Common myeloid progenitor, CD34-positive (primary cell): ENCODE measurements at regions not wholly inside any gene's neighbourhood (a gene's known extent, or its start where the extent isn't known, plus 50 kb on each side); places are given as distances from the start of the nearest gene placed in this dataset.
"Not testable (repeated sequence)": the region's sequence is repeated elsewhere in the genome, so short reads cannot be mapped to it uniquely, and the experiment has no call there.

ENCODE experiments used
- CTCF ChIA-PET: fragments of 350-600 bp; sonication (Branson Sonifier 250); formaldehyde crosslinking; loops from one replicate; lab custom pipeline; 2021; ENCODE audit warnings: antibody characterized with exemption; lab: Charles Lee
- POLR2A ChIA-PET: fragments of 350-600 bp; sonication (Branson Sonifier 250); formaldehyde crosslinking; loops from one replicate; lab custom pipeline; 2021; ENCODE audit warnings: antibody characterized with exemption; lab: Charles Lee
- DNase-seq, 3 donors: peaks; one replicate each; pipeline versions ENCODE4 v3.0.0 to v3.0.0-alpha.2; 2013
- H3K27ac ChIP-seq, 2 experiments: 1 replicate in 1 of 2; 2 replicates in 1 of 2; pipeline ENCODE4 v1.7.0; 2013; ENCODE audit warnings: inconsistent platforms in 2 of 2, low read length in 2 of 2, mild to moderate bottlenecking in 2 of 2, low read depth in 1 of 2, moderate library complexity in 1 of 2; ENCODE audit not compliant: severe bottlenecking in 2 of 2, insufficient read depth in 1 of 2, poor library complexity in 1 of 2
- H3K27me3 ChIP-seq, 5 experiments: replicated peaks in 2 of 5; 1 replicate in 3 of 5; 2 replicates in 2 of 5; pipeline versions ENCODE4 v1.6.1 to v1.7.0; 2013; ENCODE audit warnings: low read length in 4 of 5, mild to moderate bottlenecking in 2 of 5, moderate library complexity in 2 of 5, inconsistent platforms in 1 of 5; ENCODE audit not compliant: insufficient read depth in 5 of 5, control insufficient read depth in 4 of 5
- H3K36me3 ChIP-seq, 4 experiments: 1 replicate in 2 of 4; 2 replicates in 2 of 4; pipeline versions ENCODE4 v1.6.1 to v1.7.0; 2013; ENCODE audit warnings: low read length in 3 of 4, control low read depth in 1 of 4, mild to moderate bottlenecking in 1 of 4; ENCODE audit not compliant: control insufficient read depth in 4 of 4, insufficient read depth in 4 of 4
- H3K4me1 ChIP-seq, 4 experiments: 1 replicate in 3 of 4; 2 replicates in 1 of 4; pipeline versions ENCODE4 v1.6.1 to v1.7.1; 2013; ENCODE audit warnings: low read length in 3 of 4, mild to moderate bottlenecking in 3 of 4, control low read depth in 1 of 4, inconsistent platforms in 1 of 4, moderate library complexity in 1 of 4; ENCODE audit not compliant: control insufficient read depth in 4 of 4, insufficient read depth in 4 of 4; ENCODE audit errors: control extremely low read depth in 1 of 4
- H3K4me3 ChIP-seq, 7 experiments: 1 replicate in 4 of 7; 2 replicates in 3 of 7; pipeline versions ENCODE4 v1.5.1 to v1.7.0; 2013; ENCODE audit warnings: mild to moderate bottlenecking in 7 of 7, low read length in 6 of 7, moderate library complexity in 6 of 7, inconsistent platforms in 2 of 7, low read depth in 2 of 7, control low read depth in 1 of 7; ENCODE audit not compliant: insufficient read depth in 4 of 7, control insufficient read depth in 1 of 7; ENCODE audit errors: extremely low read depth in 1 of 7
- H3K9me3 ChIP-seq, 5 experiments: 1 replicate in 4 of 5; 2 replicates in 1 of 5; pipeline versions ENCODE4 v1.6.1 to v1.7.1; 2013; ENCODE audit warnings: low read length in 4 of 5, mild to moderate bottlenecking in 2 of 5, inconsistent platforms in 1 of 5, low read depth in 1 of 5, moderate library complexity in 1 of 5; ENCODE audit not compliant: control insufficient read depth in 4 of 5, insufficient read depth in 2 of 5; ENCODE audit errors: control extremely low read depth in 1 of 5
- WGBS: methylation state at CpG from one replicate; pipeline ENCODE4 v1.1.5; 2013; ENCODE audit not compliant: insufficient coverage; 5-methylcytosine and 5-hydroxymethylcytosine counted together

DNA sequence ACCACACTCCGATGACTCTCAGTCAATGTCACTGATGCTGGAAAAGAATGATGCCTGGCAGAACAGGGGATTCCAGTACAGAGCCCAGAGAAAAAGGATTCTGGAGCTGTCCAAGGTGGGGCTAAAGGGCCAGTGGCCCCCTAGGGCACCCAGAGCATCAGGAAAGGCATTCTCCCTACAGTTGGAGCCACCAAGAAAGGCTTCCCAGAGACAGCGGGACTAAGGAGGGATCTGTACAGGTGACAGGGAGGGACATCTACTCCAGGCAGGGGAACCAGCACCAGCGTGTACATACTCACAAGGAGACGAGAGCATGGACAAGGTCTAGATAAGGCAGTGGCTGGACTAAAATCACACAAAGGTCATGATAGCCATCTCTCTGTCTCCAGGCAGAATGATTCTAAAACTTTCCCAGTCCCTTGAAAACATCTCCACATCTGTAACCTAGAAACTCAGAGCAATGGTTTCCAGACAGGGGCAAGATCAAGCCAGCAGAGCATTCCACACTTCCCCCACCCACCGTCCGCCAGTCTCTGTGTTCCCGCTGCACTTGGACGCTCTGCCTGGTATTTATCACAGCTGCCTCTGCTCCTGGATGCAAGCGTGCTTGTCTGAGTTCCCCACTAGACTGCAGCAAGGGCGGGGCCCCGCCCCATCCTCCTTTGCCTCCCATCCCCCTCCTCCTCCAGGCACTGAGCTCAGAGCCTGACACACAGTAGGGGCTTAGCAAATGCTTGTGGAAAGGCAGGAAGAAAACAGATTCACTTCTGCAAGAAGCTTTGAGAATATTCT lies 111.6 kb upstream of the ZC3H12A start:
- H3K27ac ChIP-seq = no peak overlapping the region
- H3K4me1 ChIP-seq = no peaks in the 10 kb centered on the region
- peaks cover 0 to 4% (median 0%) of the 10 kb centered on the region in 5 experiments for H3K9me3 ChIP-seq
- no peak overlapping the region for H3K4me3 ChIP-seq
- 54% methylated on average over 6 of the region's 11 CpGs for whole genome bisulfite sequencing
- peaks cover 0 to 64% (median 21%) of the 10 kb centered on the region in 5 experiments for H3K27me3 ChIP-seq
- ChIA-PET CTCF (no interaction called here), POLR2A (no interaction called here)
- no peak for DNase-seq
- H3K36me3 ChIP-seq = no peaks in the 10 kb centered on the region

DNA sequence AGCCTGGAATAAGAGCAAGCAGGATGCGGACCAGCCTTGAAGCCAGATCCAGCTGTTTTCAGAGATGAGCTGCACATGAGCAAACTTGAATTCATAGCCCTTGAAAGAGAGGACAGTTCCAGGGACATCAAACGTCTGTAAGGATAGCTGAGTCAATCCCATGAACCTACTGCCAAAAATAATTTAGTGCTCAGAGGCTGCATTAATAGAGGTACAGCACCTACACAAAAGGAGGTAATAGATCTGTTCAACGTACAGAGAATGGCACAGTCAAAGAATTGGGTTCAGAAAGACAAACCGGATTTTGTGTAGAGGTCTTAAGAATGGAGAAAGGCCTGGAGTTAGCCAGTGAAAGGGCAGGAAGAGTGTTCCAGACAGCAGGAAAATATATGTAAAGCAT lies 110.8 kb upstream of the ZC3H12A start:
- peaks cover 0 to 61% (median 21%) of the 10 kb centered on the region in 5 experiments for H3K27me3 ChIP-seq
- H3K4me1 ChIP-seq = no peaks in the 10 kb centered on the region
- no peak for DNase-seq
- ChIA-PET POLR2A (no interaction called here), CTCF (no interaction called here)
- H3K27ac ChIP-seq = no peak overlapping the region
- WGBS = 82% methylated on average over 4 of the region's 4 CpGs
- peaks cover 0 to 4% (median 0%) of the 10 kb centered on the region in 5 experiments for H3K9me3 ChIP-seq
- H3K4me3 ChIP-seq = no peak overlapping the region
- H3K36me3 ChIP-seq = no peaks in the 10 kb centered on the region

DNA sequence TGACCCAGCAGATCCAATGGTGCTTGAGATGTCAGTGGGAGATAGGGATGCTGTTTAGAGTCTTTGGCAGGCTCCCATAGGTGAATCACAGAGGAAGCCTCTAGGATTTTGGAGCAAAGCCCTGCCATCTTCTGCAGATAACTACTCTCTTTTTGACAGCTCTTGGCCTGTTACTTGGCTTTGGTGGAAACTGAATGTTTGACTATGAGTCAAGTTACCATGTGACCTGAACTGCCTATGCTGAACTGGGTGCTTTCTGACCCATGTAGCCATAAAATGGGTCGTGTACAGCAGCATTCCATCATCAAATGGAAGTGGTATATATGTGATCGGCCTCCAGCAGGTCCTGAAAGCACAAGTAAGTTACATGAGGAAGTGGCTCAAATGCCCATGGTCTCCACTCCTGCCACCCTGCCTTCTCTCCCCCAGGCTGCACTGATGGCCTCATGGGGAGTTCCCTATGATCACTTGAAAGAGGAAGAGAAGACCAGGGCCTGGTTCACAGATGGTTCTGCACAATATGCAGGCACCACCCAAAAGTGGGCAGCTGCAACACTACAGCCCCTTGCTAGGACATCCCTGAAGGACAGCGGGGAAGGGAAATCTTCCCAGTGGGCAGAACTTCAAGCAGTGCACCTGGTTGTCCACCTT lies 105.6 kb upstream of the ZC3H12A start:
- H3K4me1 ChIP-seq, H3K9me3 ChIP-seq, DNase-seq, CTCF ChIA-PET, H3K27ac ChIP-seq, H3K36me3 ChIP-seq, POLR2A ChIA-PET, H3K4me3 ChIP-seq: not testable (repeated sequence)
- peaks cover 0 to 28% (median 9%) of the 10 kb centered on the region in 5 experiments for H3K27me3 ChIP-seq
- 100% methylated on average over 2 of the region's 3 CpGs for WGBS

DNA sequence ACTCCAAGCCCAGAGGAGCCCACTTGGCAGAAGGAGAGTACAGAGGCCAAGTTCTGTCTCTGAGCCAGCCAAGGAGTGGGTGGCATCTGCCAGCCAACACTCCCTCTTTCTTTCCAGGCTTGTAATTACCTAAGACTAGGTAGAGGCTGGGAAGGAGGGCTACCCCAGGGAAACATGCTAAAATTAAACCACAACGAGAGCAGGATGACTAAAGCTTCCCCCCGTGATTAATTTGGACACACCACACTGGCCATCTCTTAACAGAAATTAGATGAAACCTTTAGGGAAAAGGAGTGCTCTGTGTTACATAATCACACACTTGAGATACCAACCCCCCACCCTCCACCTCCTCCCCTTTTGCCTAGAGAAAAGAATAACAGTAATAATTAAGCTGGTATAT lies 102.1 kb upstream of the ZC3H12A start:
- Histone ChIP-seq H3K36me3 (no peaks in the 10 kb centered on the region), H3K4me1 (no peaks in the 10 kb centered on the region), H3K4me3 (no peak overlapping the region), H3K27ac (no peak overlapping the region), H3K27me3 (peaks cover 0 to 7% (median 0%) of the 10 kb centered on the region in 5 experiments), H3K9me3 (peaks cover 0 to 3% (median 0%) of the 10 kb centered on the region in 5 experiments)
- DNase-seq = no peak
- CTCF ChIA-PET = no interaction called here
- POLR2A ChIA-PET = no interaction called here
- 93% methylated on average over 2 of the region's 2 CpGs for WGBS

DNA sequence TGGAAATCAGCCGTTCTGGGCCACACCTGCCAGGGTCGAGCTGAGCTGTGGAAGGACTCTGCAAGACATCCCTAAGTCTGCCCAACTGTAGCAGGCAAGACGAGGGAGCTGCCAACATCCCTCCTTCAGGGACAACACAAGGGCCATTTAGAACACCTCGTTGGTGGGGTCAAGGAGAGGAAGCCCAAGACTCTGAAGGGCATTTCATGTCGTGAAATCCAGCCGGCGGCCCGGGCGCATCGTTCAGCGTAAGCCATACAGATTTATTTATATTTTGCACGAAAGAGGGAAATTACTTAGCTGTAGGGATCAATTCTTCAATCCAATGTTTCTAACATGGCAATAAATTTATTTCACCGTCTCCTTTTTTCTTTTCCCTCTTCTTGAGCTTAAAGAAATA lies 101.7 kb upstream of the ZC3H12A start:
- H3K4me1 ChIP-seq = no peaks in the 10 kb centered on the region
- H3K27me3 ChIP-seq = peaks cover 0 to 7% (median 0%) of the 10 kb centered on the region in 5 experiments
- ChIA-PET POLR2A (no interaction called here), CTCF (no interaction called here)
- no peak overlapping the region for H3K27ac ChIP-seq
- no peaks in the 10 kb centered on the region for H3K36me3 ChIP-seq
- WGBS = 88% methylated on average over 8 of the region's 13 CpGs
- no peak overlapping the region for H3K4me3 ChIP-seq
- peaks cover 0 to 3% (median 0%) of the 10 kb centered on the region in 5 experiments for H3K9me3 ChIP-seq
- DNase-seq = no peak

DNA sequence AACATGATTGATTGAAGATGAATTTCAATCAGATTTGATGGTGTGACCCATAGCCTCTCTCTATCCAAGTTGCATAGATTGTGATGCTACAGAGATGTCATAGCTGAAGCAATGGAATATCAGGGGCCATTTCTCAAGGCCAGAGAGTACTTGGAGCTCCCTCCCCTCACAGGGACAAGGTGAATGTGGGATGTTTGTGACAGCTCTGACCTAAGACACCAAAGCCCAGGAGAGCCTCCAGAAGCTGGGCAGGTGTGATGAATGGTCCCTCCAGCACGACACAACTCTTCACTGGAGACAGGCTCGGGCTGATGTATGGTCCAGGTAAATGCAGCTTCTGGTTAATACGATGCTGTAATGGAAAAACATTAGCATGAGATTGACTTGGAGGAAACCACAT lies 101.0 kb upstream of the ZC3H12A start:
- peaks cover 0 to 7% (median 0%) of the 10 kb centered on the region in 5 experiments for H3K27me3 ChIP-seq
- H3K36me3 ChIP-seq = no peaks in the 10 kb centered on the region
- POLR2A ChIA-PET = no interaction called here
- peaks cover 0 to 3% (median 0%) of the 10 kb centered on the region in 5 experiments for H3K9me3 ChIP-seq
- 89% methylated on average over 3 of the region's 3 CpGs for WGBS
- H3K4me1 ChIP-seq = no peaks in the 10 kb centered on the region
- H3K27ac ChIP-seq = no peak overlapping the region
- CTCF ChIA-PET = no interaction called here
- no peak for DNase-seq
- no peak overlapping the region for H3K4me3 ChIP-seq

DNA sequence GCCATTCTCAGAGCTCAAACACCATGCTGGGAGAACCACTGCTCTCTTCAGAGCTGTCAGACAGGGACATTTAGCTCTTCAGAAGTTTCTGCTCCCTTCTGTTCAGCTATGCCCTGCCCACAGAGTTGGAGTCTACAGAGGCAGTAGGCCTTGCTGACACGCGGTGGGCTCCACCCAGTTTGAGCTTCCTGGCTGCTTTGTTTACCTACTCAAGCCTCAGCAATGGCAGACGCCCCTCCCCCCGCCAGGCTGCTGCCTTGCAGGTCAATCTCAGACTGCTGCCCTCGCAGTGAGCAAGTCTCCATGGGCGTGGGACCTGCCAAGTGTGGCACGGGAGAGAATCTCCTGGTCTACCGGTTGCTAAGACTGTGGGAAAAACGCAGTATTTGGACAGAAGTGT lies 93.8 kb upstream of the ZC3H12A start:
- CTCF ChIA-PET, H3K36me3 ChIP-seq, H3K9me3 ChIP-seq, H3K4me1 ChIP-seq, POLR2A ChIA-PET, H3K4me3 ChIP-seq, DNase-seq, H3K27ac ChIP-seq, H3K27me3 ChIP-seq: not testable (repeated sequence)
- WGBS = 60% methylated on average over 9 of the region's 9 CpGs
